Adrenal gland (tissue), 5 donors: ENCODE measurements at regions not wholly inside any gene's neighbourhood (a gene's known extent, or its start where the extent isn't known, plus 50 kb on each side); places are given as distances from the start of the nearest gene placed in this dataset.

Experiments
- CTCF ChIP-seq, 6 experiments: fragments of 450-650 bp in 4 of 6; fragments of 200-600 bp in 2 of 6; sonication (generic) in 1 of 6; IDR thresholded peaks; 1 replicate in 5 of 6; 2 replicates in 1 of 6; pipeline versions ENCODE4 v1.5.1 to v1.8.0; 2016 to 2021; ENCODE audit warnings: antibody characterized with exemption in 6 of 6, mild to moderate bottlenecking in 2 of 6, moderate library complexity in 1 of 6
- POLR2A ChIP-seq, 2 donors: fragments of 450-650 bp; IDR thresholded peaks; one replicate each; pipeline ENCODE4 v1.6.1; 2017; ENCODE audit warnings: antibody characterized with exemption in 2 of 2, mild to moderate bottlenecking in 2 of 2, moderate library complexity in 1 of 2
- donor health status: DM: no; HTN: no; CAD: no.

DNA sequence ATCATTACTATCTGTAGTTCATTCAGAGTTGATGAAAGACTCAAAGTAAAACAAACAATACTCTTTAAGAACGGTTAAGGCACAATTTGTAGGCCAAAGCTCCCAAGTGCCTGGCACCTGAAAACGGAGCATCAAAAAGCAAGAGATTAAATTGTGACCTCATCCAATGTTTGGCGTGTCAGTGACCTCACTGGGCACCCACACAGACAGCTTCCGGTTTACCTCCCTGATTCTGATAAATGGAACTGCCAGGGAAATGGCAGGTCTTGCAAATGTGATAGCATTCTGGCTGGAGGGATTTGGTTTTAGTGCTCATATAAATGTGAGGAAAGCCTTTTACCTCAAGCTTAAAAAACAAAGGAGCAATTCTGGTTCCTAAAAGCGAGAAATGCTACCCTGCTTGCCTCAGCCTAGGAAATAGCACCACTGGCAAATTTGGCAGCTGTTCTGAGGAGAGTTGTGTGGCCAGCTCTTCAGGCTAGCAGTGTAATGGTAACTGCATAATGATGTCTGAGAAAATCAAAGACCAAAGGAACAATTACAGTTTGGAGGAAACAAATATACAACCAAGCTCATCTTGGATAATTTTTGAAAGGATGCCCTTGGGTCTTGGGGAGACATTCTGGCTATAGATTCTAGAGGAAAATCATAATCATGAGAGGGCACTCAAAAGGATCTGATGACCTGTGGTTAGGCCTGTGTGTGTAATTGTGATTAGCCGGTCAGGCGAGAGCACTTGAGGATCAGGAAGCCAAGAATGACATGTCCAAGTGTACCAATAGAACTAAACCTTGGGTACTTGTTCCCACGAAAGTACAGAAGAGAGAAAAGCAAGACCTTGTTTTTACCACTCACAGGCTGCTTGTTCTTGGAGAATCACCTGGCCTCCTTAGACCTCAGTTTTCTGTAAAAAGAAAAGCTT lies 174.3 kb downstream of the TFAP2B start:
- TF ChIP-seq POLR2A (IDR thresholded peaks at IDR 0.05) (no peak), CTCF (IDR thresholded peaks at IDR 0.05) (no peak)
